Lung (tissue), 11 donors: ENCODE measurements at regions not wholly inside any gene's neighbourhood (a gene's known extent, or its start where the extent isn't known, plus 50 kb on each side); places are given as distances from the start of the nearest gene placed in this dataset.

Experiments
- ATAC-seq: fragments of 200-7000 bp; cut with Tn5 transposase; one replicate; pipeline ENCODE4 v1.9.1; 2020; ENCODE audit warnings: moderate number of reproducible peaks; ENCODE audit not compliant: insufficient read depth, low FRiP score
- DNase-seq, 3 donors: peaks; one replicate each; pipeline ENCODE4 v3.0.0-alpha.2; 2013 to 2017
- H3K27ac ChIP-seq, 2 donors: one replicate each; pipeline ENCODE4 v1.5.1; 2013; ENCODE audit warnings: mild to moderate bottlenecking in 2 of 2, moderate library complexity in 2 of 2, control low read depth in 1 of 2, inconsistent platforms in 1 of 2, low read depth in 1 of 2, low read length in 1 of 2
- H3K27me3 ChIP-seq, 3 donors: one replicate each; pipeline ENCODE4 v1.5.1; 2013; ENCODE audit warnings: low read length in 2 of 3; ENCODE audit not compliant: control insufficient read depth in 3 of 3, insufficient read depth in 3 of 3
- H3K36me3 ChIP-seq, 4 donors: one replicate each; pipeline ENCODE4 v1.5.1; 2013; ENCODE audit warnings: low read length in 4 of 4, mild to moderate bottlenecking in 1 of 4, moderate library complexity in 1 of 4; ENCODE audit not compliant: control insufficient read depth in 4 of 4, insufficient read depth in 4 of 4
- H3K4me1 ChIP-seq, 5 donors: one replicate each; pipeline ENCODE4 v1.5.1; 2013; ENCODE audit warnings: low read length in 5 of 5, mild to moderate bottlenecking in 2 of 5, moderate library complexity in 1 of 5; ENCODE audit not compliant: control insufficient read depth in 5 of 5, insufficient read depth in 5 of 5
- H3K4me3 ChIP-seq: one replicate; pipeline ENCODE4 v1.5.1; 2013; ENCODE audit warnings: mild to moderate bottlenecking, control low read depth, moderate library complexity
- H3K9ac ChIP-seq, 2 donors: one replicate each; pipeline ENCODE4 v1.5.1; 2013; ENCODE audit warnings: low read length in 2 of 2, control low read depth in 1 of 2; ENCODE audit not compliant: insufficient read depth in 1 of 2
- H3K9me3 ChIP-seq, 4 donors: one replicate each; pipeline ENCODE4 v1.5.1; 2013; ENCODE audit warnings: low read length in 3 of 4, mild to moderate bottlenecking in 1 of 4, moderate library complexity in 1 of 4; ENCODE audit not compliant: control insufficient read depth in 4 of 4, insufficient read depth in 3 of 4
- CTCF ChIP-seq: IDR thresholded peaks from 2 replicates; pipeline ENCODE4 v1.5.1; 2012; ENCODE audit warnings: mild to moderate bottlenecking; ENCODE audit errors: control extremely low read depth, extremely low read depth
- WGBS, 2 donors: extraction: QIAGEN DNeasy Blood & Tissue Kit; methylation state at CpG; one replicate each; pipeline ENCODE4 v1.1.7; 2013; 5-methylcytosine and 5-hydroxymethylcytosine counted together
- donor health status: control.
- donor health status: control.
- donor health status: Bipolar disorder and iron deficiency.
- donor health status: healthy.
- donor health status: DM: yes; HTN: yes; CAD: no.

- Histone ChIP-seq H3K36me3 (peaks cover 0 to 72% (median 47%) of the 10 kb centered on the region in 4 donors), H3K27ac (peak overlapping the region in 1 of 2 donors; percentile 34), H3K4me1 (peaks cover 0 to 9% (median 7%) of the 10 kb centered on the region in 5 donors), H3K27me3 (no peaks in the 10 kb centered on the region), H3K4me3 (no peak overlapping the region), H3K9me3 (no peaks in the 10 kb centered on the region), H3K9ac (no peak overlapping the region)
- DNase-seq (peak in 1 of 3 donors; percentile 6), ATAC-seq (no peak)
- WGBS, 2 donors: 87 to 90% methylated on average over 16 of the region's 16 CpGs
- TF ChIP-seq CTCF: no peak
Measured at GRCh38 chr17:77491921-77492445, 351.2 kb downstream of the SEC14L1 start.

DNA sequence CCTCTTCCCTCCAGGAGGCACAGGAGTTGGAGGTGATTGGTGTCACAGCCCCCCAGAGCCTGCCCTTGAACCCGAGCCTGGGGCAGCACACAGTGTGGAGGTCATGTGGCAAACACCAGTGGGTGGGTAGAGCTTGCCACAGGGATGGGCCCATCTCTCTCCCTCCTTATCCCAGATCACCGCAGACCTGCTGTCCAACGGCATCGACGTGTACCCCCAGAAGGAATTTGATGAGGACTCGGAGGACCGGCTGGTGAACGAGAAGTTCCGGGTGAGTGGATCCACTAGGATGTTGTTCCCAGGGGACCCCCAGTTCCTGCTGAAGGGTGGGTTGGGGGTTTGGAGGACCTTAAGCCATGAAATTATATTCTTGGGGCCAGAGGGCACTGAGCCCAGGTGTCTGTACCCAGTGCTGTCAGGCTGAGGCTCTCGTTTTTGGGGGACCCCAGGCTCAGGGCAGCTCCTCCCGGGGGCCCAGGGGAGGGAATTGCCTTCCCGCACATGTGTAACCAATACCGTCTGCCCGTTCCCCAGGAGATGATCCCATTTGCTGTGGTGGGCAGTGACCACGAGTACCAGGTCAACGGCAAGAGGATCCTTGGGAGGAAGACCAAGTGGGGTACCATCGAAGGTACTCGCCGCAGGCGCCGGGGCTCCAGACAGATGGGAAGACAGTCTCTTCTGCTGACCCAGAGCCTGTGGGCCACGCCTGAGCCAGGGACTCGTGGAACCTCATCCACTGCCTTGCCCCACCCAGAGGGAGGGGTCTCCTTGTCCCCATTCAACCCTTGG is 351.9 kb downstream of the SEC14L1 start:
- ATAC-seq: no peak
- peaks cover 0 to 9% (median 7%) of the 10 kb centered on the region in 5 donors for H3K4me1 ChIP-seq
- 89 to 92% methylated on average over 23 of the region's 23 CpGs for WGBS, 2 donors
- no peaks in the 10 kb centered on the region for H3K27me3 ChIP-seq
- no peak overlapping the region for H3K4me3 ChIP-seq
- no peak for TF ChIP-seq CTCF
- H3K9me3 ChIP-seq: no peaks in the 10 kb centered on the region
- no peak overlapping the region for H3K9ac ChIP-seq
- peak in 1 of 3 donors; percentile 9 for DNase-seq
- peak overlapping the region in 1 of 2 donors; percentile 34 for H3K27ac ChIP-seq
- peaks cover 0 to 75% (median 48%) of the 10 kb centered on the region in 4 donors for H3K36me3 ChIP-seq

DNA sequence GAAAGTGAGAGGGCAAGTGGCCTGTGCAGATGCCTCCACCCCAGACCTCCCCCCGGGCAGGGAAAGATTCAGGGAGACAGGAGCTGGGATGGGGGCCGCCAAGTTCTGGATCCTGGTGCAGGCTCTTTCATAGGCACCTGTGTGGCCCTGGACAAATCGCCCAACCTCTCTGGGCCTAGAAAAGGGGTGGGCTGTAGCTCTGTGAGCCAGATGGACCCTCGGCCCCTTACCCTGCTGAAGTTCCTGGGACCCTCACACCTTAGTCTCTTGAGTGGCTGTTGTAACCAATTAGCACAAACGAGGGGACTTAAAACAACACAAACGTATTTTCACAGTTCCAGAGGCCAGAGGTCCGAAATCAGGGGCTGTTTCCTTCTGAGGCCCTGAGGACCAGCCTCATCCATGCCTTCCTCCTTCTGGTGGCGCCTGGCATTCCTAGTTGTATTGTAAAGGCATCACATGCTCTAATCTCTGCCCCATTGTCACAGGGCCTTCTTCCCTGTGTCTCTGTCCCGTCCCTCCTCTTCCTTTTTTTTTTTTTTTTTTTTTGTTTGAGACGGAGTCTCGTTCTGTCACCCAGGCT is 352.6 kb downstream of the SEC14L1 start:
- Histone ChIP-seq H3K9ac (no peak overlapping the region), H3K9me3 (no peaks in the 10 kb centered on the region), H3K4me1 (peaks cover 0 to 9% (median 7%) of the 10 kb centered on the region in 5 donors), H3K27ac (no peak overlapping the region), H3K27me3 (no peaks in the 10 kb centered on the region), H3K36me3 (peaks cover 0 to 73% (median 48%) of the 10 kb centered on the region in 4 donors), H3K4me3 (no peak overlapping the region)
- ATAC-seq (no peak), DNase-seq (peak in 1 of 3 donors; percentile 13)
- 64 to 69% methylated on average over 11 of the region's 11 CpGs for WGBS, 2 donors
- no peak for TF ChIP-seq CTCF
